HEK293T (cell line): ENCODE measurements at regions not wholly inside any gene's neighbourhood (a gene's known extent, or its start where the extent isn't known, plus 50 kb on each side); places are given as distances from the start of the nearest gene placed in this dataset.
"Not testable (repeated sequence)": the region's sequence is repeated elsewhere in the genome, so short reads cannot be mapped to it uniquely, and the experiment has no call there.

Experiments
- CTCF ChIA-PET: fragments of 350-600 bp; formaldehyde crosslinking; extraction: SDS; loops from one replicate; lab custom pipeline; 2021; ENCODE audit warnings: antibody characterized with exemption, inconsistent platforms; lab: Yijun Ruan, JAX
- POLR2A ChIA-PET: fragments of 350-600 bp; formaldehyde crosslinking; extraction: SDS; loops from one replicate; lab custom pipeline; 2020; ENCODE audit warnings: antibody characterized with exemption, inconsistent platforms; lab: Yijun Ruan, JAX
- DNase-seq: peaks from one replicate; pipeline ENCODE4 v3.0.0; 2012; ENCODE audit warnings: mixed read lengths; ENCODE audit errors: extremely low spot score
- ARNT ChIP-seq: fragments of 450-650 bp; IDR thresholded peaks from 2 replicates; pipeline ENCODE4 v1.6.1; 2017; ENCODE audit warnings: mild to moderate bottlenecking
- BHLHE40 ChIP-seq: fragments of 450-650 bp; IDR thresholded peaks from 2 replicates; pipeline ENCODE4 v1.6.1; 2016; ENCODE audit warnings: mild to moderate bottlenecking, moderate library complexity, borderline replicate concordance
- CTBP1 ChIP-seq: fragments of 450-650 bp; IDR thresholded peaks from 2 replicates; pipeline ENCODE4 v1.6.1; 2016; ENCODE audit warnings: borderline replicate concordance
- ELF4 ChIP-seq: fragments of 450-650 bp; IDR thresholded peaks from 2 replicates; pipeline ENCODE4 v1.6.1; 2017; ENCODE audit warnings: antibody characterized with exemption
- FOXA1 ChIP-seq: fragments of 450-650 bp; IDR thresholded peaks from 2 replicates; pipeline ENCODE4 v1.6.1; 2016; ENCODE audit warnings: mild to moderate bottlenecking
- FOXM1 ChIP-seq: fragments of 450-650 bp; IDR thresholded peaks from 2 replicates; pipeline ENCODE4 v1.6.1; 2017; ENCODE audit warnings: mild to moderate bottlenecking, borderline replicate concordance
- HDGF ChIP-seq: fragments of 450-650 bp; IDR thresholded peaks from 2 replicates; pipeline ENCODE4 v1.6.1; 2017; ENCODE audit warnings: antibody characterized with exemption, borderline replicate concordance
- L3MBTL2 ChIP-seq: fragments of 450-650 bp; conservative IDR thresholded peaks from 2 replicates; pipeline ENCODE4 v1.6.1; 2016; ENCODE audit warnings: mild to moderate bottlenecking
- LEF1 ChIP-seq: fragments of 450-650 bp; IDR thresholded peaks from 2 replicates; pipeline ENCODE4 v1.6.1; 2017; ENCODE audit warnings: mild to moderate bottlenecking, borderline replicate concordance
- NFRKB ChIP-seq: fragments of 450-650 bp; IDR thresholded peaks from 2 replicates; pipeline ENCODE4 v1.6.1; 2016; ENCODE audit warnings: mild to moderate bottlenecking, moderate library complexity
- SP1 ChIP-seq: fragments of 450-650 bp; IDR thresholded peaks from 2 replicates; pipeline ENCODE4 v1.6.1; 2017
- SUZ12 ChIP-seq: fragments of 450-650 bp; IDR thresholded peaks from 2 replicates; pipeline ENCODE4 v1.6.1; 2016; ENCODE audit warnings: mild to moderate bottlenecking
- TARDBP ChIP-seq: fragments of 450-650 bp; IDR thresholded peaks from 2 replicates; pipeline ENCODE4 v1.6.1; 2016
- ZNF384 ChIP-seq: fragments of 450-650 bp; IDR thresholded peaks from 2 replicates; pipeline ENCODE4 v1.6.1; 2016
- TF ChIP-seq, protein P1 (sequence below): fragments of 450-650 bp; IDR thresholded peaks from 2 replicates; pipeline ENCODE4 v1.6.1; 2016

GRCh38 chr6:134813146-134813545 is 136.8 kb downstream of the ALDH8A1 start:
- TF ChIP-seq FOXA1 (no peak), L3MBTL2 (no peak), ZNF384 (no peak), HDGF (no peak), NFRKB (no peak), SP1 (no peak)
- TF ChIP-seq, protein P1, sequence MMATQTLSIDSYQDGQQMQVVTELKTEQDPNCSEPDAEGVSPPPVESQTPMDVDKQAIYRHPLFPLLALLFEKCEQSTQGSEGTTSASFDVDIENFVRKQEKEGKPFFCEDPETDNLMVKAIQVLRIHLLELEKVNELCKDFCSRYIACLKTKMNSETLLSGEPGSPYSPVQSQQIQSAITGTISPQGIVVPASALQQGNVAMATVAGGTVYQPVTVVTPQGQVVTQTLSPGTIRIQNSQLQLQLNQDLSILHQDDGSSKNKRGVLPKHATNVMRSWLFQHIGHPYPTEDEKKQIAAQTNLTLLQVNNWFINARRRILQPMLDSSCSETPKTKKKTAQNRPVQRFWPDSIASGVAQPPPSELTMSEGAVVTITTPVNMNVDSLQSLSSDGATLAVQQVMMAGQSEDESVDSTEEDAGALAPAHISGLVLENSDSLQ = no peak
- POLR2A ChIA-PET = no interaction called here
- no peak for DNase-seq
- CTCF ChIA-PET = no interaction called here

- no peak for DNase-seq
- ChIA-PET CTCF (no interaction called here), POLR2A (interaction anchor here (0.7 kb wide), 1 partner anchor 665 kb away, joined by 3 read pairs; no protein-coding TSS in a partner anchor)
- TF ChIP-seq, protein P1 = no peak
- TF ChIP-seq ZNF384 (no peak), FOXM1 (no peak), LEF1 (no peak), TARDBP (no peak), ARNT (no peak), ELF4 (no peak), SUZ12 (no peak), CTBP1 (no peak)
These were observed 139.5 kb downstream of the ALDH8A1 start for GRCh38 chr6:134810402-134810801.

GRCh38 chr6:134809130-134809529 is 140.8 kb downstream of the ALDH8A1 start:
- ChIA-PET CTCF (interaction anchor here (0.5 kb wide), 1 partner anchor 118 kb away, joined by 3 read pairs; no protein-coding TSS in a partner anchor), POLR2A (no interaction called here)
- TF ChIP-seq SP1 (no peak), LEF1 (no peak), ZNF384 (no peak)
- no peak for DNase-seq

DNA sequence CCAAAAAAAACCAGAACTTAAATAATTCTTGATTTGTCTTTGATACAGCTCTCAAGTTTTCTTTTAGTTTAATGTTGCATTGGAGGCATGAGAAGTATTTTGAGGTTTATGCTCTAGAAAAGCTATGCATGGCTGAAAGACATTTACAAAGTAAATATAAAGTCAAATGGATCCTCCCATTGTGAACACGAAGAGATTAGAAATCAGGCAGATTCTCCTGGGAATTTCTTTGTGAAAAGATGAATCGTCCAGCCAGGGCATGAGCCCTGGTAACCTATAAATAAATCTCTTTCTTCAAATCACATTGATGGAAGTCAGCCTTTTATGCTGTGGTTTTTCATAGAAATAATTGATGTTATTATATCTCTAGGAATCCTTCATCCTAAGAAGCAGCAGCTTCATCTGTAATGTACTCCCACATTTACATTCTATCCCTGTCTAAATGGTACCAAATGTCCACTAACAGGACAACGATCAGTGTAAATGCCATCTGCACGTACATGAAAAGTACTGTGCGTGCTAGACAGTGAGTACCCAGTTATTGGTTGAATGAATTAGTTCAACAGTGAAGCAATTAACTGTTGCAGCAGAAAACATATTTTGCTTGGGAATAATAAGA is 143.6 kb downstream of the ALDH8A1 start:
- ChIA-PET CTCF (no interaction called here), POLR2A (no interaction called here)
- no peak for TF ChIP-seq CTBP1
- no peak for TF ChIP-seq TARDBP
- no peak for TF ChIP-seq ARNT
- no peak for DNase-seq

DNA sequence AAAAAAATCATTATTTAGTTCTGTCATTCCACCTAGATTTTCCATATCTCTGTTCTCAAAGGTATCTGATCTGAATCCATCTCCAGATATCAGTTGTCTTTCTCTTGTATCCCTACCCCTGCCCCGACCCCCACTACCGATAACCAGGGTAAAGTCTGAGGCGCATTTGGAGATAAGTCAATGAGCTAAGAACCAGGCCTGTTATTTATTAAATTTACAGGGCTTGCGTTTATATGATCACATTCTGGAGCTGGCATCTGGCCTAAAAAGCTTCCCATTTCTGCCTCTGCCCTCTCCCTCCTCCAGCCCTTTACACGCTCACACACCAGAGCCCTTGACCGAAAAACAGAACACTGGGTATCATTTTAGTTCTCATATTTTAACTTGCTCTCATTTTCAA is 144.7 kb downstream of the ALDH8A1 start:
- TF ChIP-seq SUZ12 (no peak), FOXM1 (no peak), NFRKB (no peak), LEF1 (no peak), CTBP1 (no peak), HDGF (no peak), SP1 (no peak), L3MBTL2 (no peak), FOXA1 (no peak)
- TF ChIP-seq, protein P1 = no peak
- ChIA-PET POLR2A (no interaction called here), CTCF (no interaction called here)
- no peak for DNase-seq

DNA sequence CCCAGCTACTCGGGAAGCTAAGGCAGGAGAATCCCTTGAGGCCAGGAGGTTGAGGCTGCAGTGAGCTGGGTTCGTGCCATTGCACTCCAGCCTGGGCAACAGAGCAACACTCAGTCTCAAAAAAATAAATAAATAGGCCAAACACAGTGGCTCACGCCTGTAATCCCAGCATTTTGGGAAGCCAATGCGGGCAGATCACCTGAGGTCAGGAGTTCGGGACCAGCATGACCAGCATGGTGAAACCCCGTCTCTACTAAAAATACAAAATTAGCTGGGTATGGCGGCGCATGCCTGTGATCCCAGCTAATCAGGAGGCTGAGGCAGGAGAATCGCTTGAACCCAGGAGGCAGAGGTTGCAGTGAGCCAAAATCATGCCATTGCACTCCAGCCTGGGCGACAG is 145.6 kb downstream of the ALDH8A1 start:
- DNase-seq, POLR2A ChIA-PET, CTCF ChIA-PET: not testable (repeated sequence)

DNA sequence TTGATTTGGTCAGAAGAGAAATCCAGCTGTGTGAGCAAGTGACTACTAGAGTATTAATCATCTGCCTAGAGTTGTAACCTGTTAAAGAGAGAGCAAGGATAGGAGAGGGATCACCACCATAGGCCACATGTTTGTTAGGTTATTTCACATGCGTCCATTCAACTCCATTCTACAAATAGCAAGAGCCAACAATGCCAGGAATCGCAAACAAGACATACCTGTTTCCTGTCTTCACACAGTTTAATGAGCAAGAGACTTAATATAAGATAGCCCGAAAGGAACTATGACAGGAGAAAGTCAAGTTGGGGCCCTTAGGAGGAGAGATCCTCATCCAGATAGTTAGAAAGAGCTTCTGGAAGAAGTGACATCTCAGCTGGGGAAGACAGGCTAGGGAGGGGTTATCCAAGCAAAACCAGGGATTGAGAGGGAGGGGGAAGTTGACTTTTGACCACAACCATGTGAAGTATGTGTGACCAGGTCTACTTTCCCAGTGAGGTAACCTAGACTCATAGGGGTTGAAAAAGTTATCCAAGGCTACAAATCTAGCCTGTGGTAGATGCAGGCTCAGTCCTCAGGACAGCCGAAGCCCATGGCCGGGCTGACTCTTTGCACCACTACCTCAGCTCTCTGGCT is 147.4 kb downstream of the ALDH8A1 start:
- DNase-seq = no peak
- ChIA-PET POLR2A (no interaction called here), CTCF (no interaction called here)
- TF ChIP-seq ARNT (no peak), BHLHE40 (no peak), L3MBTL2 (no peak), SP1 (no peak), NFRKB (no peak)
